GM12864 (cell line): ENCODE measurements at regions not wholly inside any gene's neighbourhood (a gene's known extent, or its start where the extent isn't known, plus 50 kb on each side); places are given as distances from the start of the nearest gene placed in this dataset.

Experiments used
- DNase-seq: peaks from one replicate; pipeline ENCODE4 v3.0.0-alpha.2; 2011; ENCODE audit warnings: low read depth
- H3K4me3 ChIP-seq: 2 replicates; pipeline ENCODE4 v1.5.1; 2011; ENCODE audit warnings: mild to moderate bottlenecking, low read depth, low read length, control low read depth
- CTCF ChIP-seq: IDR thresholded peaks from 2 replicates; pipeline ENCODE4 v1.5.1; 2011; ENCODE audit warnings: low read depth, mild to moderate bottlenecking, moderate library complexity, low read length, control low read depth, inconsistent platforms; ENCODE audit errors: missing control alignments

- no peak overlapping the region for H3K4me3 ChIP-seq
- TF ChIP-seq CTCF = no peak
- no peak for DNase-seq
Measured at GRCh38 chr12:92022093-92022492, 123.6 kb downstream of the BTG1 start.

- H3K4me3 ChIP-seq = no peak overlapping the region
- DNase-seq = no peak
- no peak for TF ChIP-seq CTCF
Measured at GRCh38 chr12:92021666-92022035, 124.0 kb downstream of the BTG1 start.

GRCh38 chr12:92020983-92021665, 124.5 kb downstream of the BTG1 start:
- H3K4me3 ChIP-seq = no peak overlapping the region
- TF ChIP-seq CTCF = no peak
- no peak for DNase-seq

GRCh38 chr12:92019491-92020277, 126.0 kb downstream of the BTG1 start:
- DNase-seq = no peak
- H3K4me3 ChIP-seq = no peak overlapping the region
- no peak for TF ChIP-seq CTCF

- no peak for TF ChIP-seq CTCF
- no peak overlapping the region for H3K4me3 ChIP-seq
- no peak for DNase-seq
Measured at GRCh38 chr12:92012691-92013090, 133.0 kb downstream of the BTG1 start.

- DNase-seq = no peak
- no peak for TF ChIP-seq CTCF
- no peak overlapping the region for H3K4me3 ChIP-seq
Measured at GRCh38 chr12:92010853-92011701, 134.6 kb downstream of the BTG1 start.
